Skin of body (tissue), 1 donor: ENCODE measurements at regions not wholly inside any gene's neighbourhood (a gene's known extent, or its start where the extent isn't known, plus 50 kb on each side); places are given as distances from the start of the nearest gene placed in this dataset.

Experiments used
- DNase-seq: peaks from one replicate; lab custom pipeline; 2025; lab: John Stamatoyannopoulos, UW

DNA sequence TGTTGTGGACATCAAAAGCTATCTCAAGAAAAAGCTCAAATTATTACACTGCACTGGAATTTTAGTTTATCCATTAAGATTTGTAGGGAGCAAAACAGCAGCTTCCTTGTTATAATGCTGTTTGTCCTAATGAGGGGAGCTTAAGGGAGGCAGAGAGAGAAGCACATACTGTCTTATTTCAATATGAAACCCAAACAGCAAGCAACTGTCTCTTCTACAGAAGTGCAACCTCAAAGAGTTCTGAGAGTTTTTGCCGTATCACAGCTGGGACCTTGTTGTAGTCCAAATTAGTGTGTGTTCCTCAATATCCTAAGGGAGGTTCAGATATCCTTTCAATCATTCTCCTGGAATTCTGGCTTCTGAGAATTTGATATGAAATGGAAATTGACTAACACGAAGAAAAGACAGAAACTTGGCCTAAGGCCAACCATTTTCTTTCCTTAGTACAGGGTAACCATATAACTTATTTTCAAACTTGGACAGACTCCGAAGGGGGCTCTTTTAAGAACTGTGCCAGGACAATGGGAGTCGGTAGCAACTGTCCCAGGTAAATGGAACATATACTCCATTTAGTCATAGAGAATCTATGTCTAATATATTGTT, 149.3 kb upstream of the CCN2 start:
- no peak for DNase-seq

GRCh38 chr6:132096996-132097395, 145.8 kb upstream of the CCN2 start:
- DNase-seq: no peak

- peak; percentile 58 for DNase-seq
Measured at GRCh38 chr6:132096245-132096644, 145.1 kb upstream of the CCN2 start.

- DNase-seq: no peak
Measured at GRCh38 chr6:132089173-132089572, 138.0 kb upstream of the CCN2 start.

DNA sequence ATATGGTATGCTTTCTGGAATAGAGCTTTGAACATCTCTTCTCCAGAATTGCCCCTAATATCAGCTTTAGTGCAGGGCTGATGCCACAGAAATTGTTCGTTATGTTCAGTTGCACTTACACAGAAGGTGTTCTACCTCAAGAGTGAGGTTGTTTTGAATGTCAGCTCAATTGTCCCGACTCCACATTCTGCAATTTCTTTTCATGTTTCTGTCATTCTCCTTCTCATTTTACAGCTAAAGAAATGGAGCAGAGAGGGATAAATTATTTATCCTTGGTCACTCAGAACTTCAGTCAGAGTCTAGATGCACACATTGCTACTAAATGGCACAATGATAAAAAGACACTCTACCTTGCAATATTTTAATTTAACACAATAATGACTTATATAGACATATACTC, 137.0 kb upstream of the CCN2 start:
- no peak for DNase-seq

DNA sequence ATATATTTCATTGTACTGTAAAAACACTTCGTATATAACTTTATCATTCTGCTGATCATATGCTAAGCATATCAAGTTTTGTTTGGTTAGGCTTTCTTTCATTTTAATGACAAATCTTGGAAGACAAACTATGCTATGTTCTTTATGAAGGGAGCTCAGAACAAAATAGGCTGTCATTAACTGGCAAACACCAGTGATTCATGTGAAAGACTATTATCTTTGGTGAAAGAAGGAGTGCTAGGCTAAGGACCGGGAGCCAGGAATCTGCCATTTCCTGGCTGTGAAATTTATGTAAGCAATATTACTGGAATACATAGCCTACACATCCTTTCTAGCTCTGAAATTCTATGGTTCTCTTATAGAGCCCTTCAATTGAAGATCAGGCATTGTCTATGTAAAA, 136.2 kb upstream of the CCN2 start:
- DNase-seq: no peak

DNA sequence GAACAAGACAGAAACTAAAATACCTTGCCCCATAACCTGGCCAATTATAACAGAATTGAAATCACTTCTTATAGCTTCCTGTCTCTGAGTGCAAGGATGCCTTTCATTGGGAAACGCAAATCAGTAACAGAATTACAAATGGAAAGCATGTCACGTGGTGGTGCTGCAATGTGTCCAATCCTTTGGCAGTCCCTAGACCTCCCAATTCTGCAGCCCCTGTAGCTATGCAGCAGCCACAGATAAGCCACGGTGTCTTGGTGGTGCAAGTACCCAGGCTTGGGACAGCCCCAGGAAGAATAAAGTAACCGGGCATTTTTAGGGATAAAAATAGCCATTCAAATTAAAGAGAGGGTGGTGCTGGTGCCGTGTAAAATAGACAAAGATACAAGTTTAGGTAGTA, 134.6 kb upstream of the CCN2 start:
- no peak for DNase-seq

DNA sequence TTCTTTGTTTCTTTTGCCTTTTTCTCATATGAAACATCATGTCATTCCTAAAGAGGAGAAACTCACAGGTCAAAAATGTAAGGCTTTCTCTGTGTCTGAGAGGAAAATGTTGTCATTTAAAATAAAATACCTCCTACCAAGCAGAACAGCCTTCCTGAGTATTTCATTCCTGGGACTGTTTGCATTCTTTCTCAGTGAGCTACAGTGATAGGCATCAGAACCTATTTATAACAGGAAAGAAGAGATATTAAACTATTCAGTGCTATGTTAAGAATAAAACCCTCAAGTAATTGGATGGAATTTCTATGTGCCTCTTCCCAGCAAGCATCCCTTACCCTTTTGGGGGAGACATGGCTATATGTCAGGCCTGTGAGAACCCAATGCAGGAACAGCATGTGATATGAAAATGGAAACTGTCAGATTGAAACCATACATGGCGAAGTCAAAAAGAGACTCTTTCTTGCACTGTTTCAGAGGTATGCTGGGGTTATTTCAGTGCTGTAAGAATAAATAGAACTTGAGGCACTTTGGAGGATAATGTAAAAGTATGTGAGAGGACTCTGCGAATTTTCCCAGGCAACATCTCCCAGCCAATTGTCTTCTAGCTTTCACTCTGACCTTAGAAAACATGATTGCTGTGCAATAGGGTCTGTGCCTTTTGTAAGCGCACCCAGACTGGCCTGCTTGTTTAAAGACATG, 133.8 kb upstream of the CCN2 start:
- DNase-seq: peak; percentile 36

DNA sequence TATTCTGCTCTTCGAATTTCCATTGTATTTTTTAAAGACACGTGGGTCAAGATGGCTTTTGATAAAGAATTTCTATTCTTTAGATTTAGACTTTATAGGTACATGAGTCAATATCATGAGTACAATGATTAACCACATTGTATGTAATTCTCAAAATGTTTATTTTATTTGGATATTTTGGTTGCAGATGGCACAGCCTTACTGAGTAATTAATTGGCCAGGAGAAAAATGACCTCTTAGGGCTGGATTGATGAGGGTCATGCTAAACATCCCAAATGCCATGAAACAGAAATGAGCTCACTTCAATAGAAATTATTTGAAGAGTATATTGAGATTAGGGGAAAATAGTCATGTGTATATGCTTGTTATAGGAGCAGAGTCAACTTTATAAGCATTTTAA, 131.2 kb upstream of the CCN2 start:
- DNase-seq: no peak

DNA sequence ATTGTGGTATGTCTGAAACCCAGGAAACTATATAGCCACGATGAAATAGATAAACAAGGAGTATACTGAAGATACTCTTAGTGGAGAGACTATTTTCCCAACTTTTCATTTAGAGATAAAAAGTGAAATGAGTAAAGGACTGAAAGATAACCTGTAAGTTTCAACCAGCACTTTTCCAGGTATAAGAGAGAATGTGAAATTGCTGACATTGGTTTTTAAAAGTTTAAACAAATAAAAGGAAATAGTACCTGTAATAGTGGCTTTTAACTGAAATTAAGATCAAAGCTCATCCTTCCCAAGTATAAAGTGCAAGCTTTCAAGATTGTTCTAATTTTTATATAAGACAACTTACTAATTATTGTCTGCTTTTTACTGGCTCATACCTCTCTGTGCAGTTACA, 130.2 kb upstream of the CCN2 start:
- DNase-seq: no peak

DNA sequence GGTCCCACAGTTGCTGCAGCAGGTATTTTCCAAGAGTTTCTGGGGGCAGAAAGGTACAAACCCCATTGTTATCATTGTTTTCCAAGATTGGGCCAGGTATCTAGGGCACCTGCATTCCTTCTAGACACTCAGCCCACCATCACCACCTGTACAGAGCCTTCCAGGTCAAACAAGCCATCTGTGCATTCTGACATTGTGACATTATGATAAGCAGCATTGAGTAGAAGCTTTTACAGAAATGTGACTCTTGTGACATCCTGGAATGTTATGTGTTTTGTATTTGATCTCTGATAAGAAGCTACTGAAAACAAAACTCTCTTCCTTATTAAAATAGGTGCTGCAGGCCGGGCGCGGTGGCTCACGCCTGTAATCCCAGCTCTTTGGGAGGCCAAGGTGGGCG, 128.1 kb upstream of the CCN2 start:
- DNase-seq: no peak

GRCh38 chr6:132076452-132076851, 125.3 kb upstream of the CCN2 start:
- DNase-seq: no peak

GRCh38 chr6:132072831-132073230, 121.7 kb upstream of the CCN2 start:
- no peak for DNase-seq

DNA sequence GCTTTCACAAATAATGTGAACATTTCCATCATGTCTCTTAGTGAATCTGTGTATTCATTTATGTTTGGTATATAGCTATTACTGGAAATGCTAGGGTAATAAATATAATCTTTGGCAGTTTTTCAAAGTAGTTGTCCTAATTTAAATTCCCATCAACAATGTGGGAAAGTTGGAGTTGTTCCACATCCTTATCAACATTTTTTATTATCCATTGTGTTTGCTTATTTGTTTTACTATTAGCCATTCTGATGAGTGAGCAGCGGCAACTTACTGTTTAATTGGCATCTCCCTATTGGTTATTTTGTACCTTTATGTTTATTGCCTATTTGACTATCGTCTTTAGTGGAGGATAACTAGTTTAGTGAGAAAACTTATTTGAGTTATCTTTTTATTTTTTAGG, 121.1 kb upstream of the CCN2 start:
- no peak for DNase-seq

GRCh38 chr6:132070356-132070755, 119.2 kb upstream of the CCN2 start:
- DNase-seq: no peak

DNA sequence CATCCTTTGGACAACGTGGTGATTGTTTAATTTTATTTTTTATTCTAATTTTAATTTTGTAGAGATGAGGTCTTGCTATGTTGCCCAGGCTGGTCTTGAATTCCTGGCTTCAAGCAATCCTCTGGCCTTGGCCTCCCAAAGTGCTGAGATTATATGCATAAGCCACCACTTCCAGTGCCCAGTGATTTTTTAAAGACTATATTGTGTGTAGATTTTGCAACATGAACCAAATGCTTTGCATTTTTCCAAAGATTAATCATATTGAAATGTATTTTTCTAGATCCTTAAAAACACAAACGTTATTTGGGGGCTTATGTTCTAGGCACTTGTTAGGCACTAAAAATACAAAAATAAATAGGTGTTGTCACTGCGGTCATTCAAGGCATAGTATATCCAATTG, 117.6 kb upstream of the CCN2 start:
- DNase-seq: no peak

GRCh38 chr6:132067286-132067685, 116.1 kb upstream of the CCN2 start:
- no peak for DNase-seq

GRCh38 chr6:132065556-132065955, 114.4 kb upstream of the CCN2 start:
- DNase-seq: no peak

- no peak for DNase-seq
Measured at GRCh38 chr6:132063738-132064137, 112.6 kb upstream of the CCN2 start.

DNA sequence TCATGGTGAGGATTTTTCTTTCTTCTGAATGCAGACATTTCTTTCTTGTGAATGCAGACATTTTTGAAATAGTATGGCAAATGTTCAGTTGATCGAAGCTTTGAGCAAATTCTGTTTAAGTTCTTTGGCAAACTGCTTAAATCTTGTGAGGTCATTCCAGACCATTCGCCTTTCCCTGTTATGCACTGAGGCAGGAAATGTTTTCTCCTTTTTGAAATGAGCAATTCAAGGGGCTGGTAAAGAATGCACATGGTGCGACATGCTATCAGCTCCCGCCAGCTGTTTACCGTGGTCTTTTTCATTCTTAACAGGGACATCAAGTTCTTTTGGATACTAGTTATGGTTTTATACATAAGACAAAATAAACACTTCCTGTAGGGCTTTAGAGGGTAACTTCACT, 112.0 kb upstream of the CCN2 start:
- peak; percentile 32 for DNase-seq

- DNase-seq: no peak
Measured at GRCh38 chr6:132062626-132063025, 111.5 kb upstream of the CCN2 start.

DNA sequence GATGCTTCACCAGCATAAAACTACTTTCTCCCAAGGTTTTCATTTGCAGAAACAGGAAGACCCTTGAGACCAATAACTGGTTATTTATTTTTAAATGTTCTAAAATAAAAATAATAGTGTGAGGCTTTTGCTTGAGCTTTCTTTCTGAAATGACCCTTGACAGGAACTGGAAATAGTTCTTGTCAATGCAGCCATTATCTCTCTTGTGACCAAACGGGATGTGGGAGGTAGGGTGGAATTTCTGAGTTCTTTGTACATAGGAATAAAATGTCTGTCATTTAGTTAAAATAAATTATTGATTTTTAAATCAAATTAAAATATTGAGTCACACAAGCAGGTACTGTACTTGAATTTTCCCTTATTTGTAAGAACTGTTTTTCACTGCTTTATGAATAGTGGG, 110.2 kb upstream of the CCN2 start:
- DNase-seq: no peak

- peak; percentile 40 for DNase-seq
Measured at GRCh38 chr6:132060591-132060990, 109.4 kb upstream of the CCN2 start.

DNA sequence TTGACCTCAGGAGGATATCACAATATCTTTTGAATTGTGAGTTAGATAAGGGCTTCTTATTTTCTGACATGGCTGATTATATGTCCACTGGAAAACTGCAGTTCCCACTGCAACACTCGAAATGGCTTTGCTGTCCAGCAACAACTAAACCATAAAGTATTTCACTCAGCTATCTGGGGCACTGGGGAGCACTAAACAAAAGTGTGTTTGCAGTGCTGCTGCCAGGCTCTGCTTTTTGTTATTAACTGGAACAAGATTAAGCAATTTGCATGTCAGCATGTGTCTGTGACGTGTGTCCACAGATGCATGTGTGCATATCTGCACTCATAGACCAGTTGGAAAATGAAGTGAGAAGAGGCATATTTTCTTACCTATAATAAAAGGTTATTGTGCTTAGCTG, 107.8 kb upstream of the CCN2 start:
- DNase-seq: peak; percentile 66
